ENCODE measurements at regions not wholly inside any gene's neighbourhood (a gene's known extent, or its start where the extent isn't known, plus 50 kb on each side); places are given as distances from the start of the nearest gene placed in this dataset.

- no peaks in the 10 kb centered on the region for H3K27me3 ChIP-seq
Observed at GRCh38 chr17:79410681-79411080, 200.2 kb downstream of the RBFOX3 start.

GRCh38 chr17:79408251-79408650 is 202.6 kb downstream of the RBFOX3 start:
- Histone ChIP-seq H3K9me3 (no peaks in the 10 kb centered on the region), H3K27me3 (no peaks in the 10 kb centered on the region), H3K27ac (no peak overlapping the region), H3K4me3 (no peak overlapping the region), H3K4me1 (no peaks in the 10 kb centered on the region), H3K36me3 (no peaks in the 10 kb centered on the region)
- intact Hi-C loops (cut with DNase I; ENCODE audit: low total_unique reads) = no loop called here
- no peak for TF ChIP-seq CTCF (IDR thresholded peaks at IDR 0.05)
- TF ChIP-seq POLR2A (IDR thresholded peaks at IDR 0.05) = no peak
- no peak for DNase-seq

More at GRCh38 chr17:79410681-79411080, 200.2 kb downstream of the RBFOX3 start:
- Histone ChIP-seq H3K36me3 (no peaks in the 10 kb centered on the region), H3K4me1 (no peaks in the 10 kb centered on the region), H3K27ac (no peak overlapping the region), H3K9me3 (no peaks in the 10 kb centered on the region), H3K4me3 (no peak overlapping the region)
- intact Hi-C loops (cut with DNase I; ENCODE audit: low total_unique reads) = no loop called here
- TF ChIP-seq POLR2A (IDR thresholded peaks at IDR 0.05) = no peak
- no peak for TF ChIP-seq CTCF (IDR thresholded peaks at IDR 0.05)
- no peak for DNase-seq

- Histone ChIP-seq H3K36me3 (no peaks in the 10 kb centered on the region), H3K27me3 (no peaks in the 10 kb centered on the region), H3K4me3 (no peak overlapping the region), H3K9me3 (no peaks in the 10 kb centered on the region), H3K4me1 (no peaks in the 10 kb centered on the region), H3K27ac (no peak overlapping the region)
- TF ChIP-seq POLR2A (IDR thresholded peaks at IDR 0.05) (no peak), CTCF (IDR thresholded peaks at IDR 0.05) (no peak)
- no peak for DNase-seq
- intact Hi-C loops (cut with DNase I; ENCODE audit: low total_unique reads) = no loop called here
Observed at GRCh38 chr17:79407385-79407784, 203.5 kb downstream of the RBFOX3 start.

- intact Hi-C loops (cut with DNase I; ENCODE audit: low total_unique reads) = no loop called here
- no peaks in the 10 kb centered on the region for H3K27me3 ChIP-seq
Observed at GRCh38 chr17:79406316-79406715, 204.5 kb downstream of the RBFOX3 start.

GRCh38 chr17:79405823-79406222 is 205.0 kb downstream of the RBFOX3 start:
- Histone ChIP-seq H3K27me3 (no peaks in the 10 kb centered on the region), H3K27ac (no peak overlapping the region), H3K4me3 (no peak overlapping the region), H3K36me3 (no peaks in the 10 kb centered on the region), H3K4me1 (no peaks in the 10 kb centered on the region), H3K9me3 (no peaks in the 10 kb centered on the region)
- TF ChIP-seq POLR2A (IDR thresholded peaks at IDR 0.05) (no peak), CTCF (IDR thresholded peaks at IDR 0.05) (no peak)
- no peak for DNase-seq
- intact Hi-C loops (cut with DNase I; ENCODE audit: low total_unique reads) = no loop called here

More at GRCh38 chr17:79406316-79406715, 204.5 kb downstream of the RBFOX3 start:
- H3K27ac ChIP-seq = no peak overlapping the region
- H3K4me1 ChIP-seq = no peaks in the 10 kb centered on the region
- TF ChIP-seq POLR2A (IDR thresholded peaks at IDR 0.05) = no peak
- TF ChIP-seq CTCF (IDR thresholded peaks at IDR 0.05) = no peak
- H3K36me3 ChIP-seq = no peaks in the 10 kb centered on the region
- DNase-seq = no peak
- no peak overlapping the region for H3K4me3 ChIP-seq
- no peaks in the 10 kb centered on the region for H3K9me3 ChIP-seq

Measured in uterus (tissue), 3 donors.